HEK293 (cell line): ENCODE measurements at regions not wholly inside any gene's neighbourhood (a gene's known extent, or its start where the extent isn't known, plus 50 kb on each side); places are given as distances from the start of the nearest gene placed in this dataset.

ENCODE experiments used
- CTCF ChIA-PET: fragments of 350-600 bp; formaldehyde crosslinking; extraction: SDS; loops from one replicate; lab custom pipeline; 2021; ENCODE audit warnings: antibody characterized with exemption; lab: Yijun Ruan, JAX
- POLR2A ChIA-PET: fragments of 300-600 bp; formaldehyde crosslinking; extraction: SDS; loops from one replicate; lab custom pipeline; 2020; ENCODE audit warnings: antibody characterized with exemption, inconsistent platforms; lab: Yijun Ruan, JAX
- H3K27ac ChIP-seq: fragments of 200-500 bp; sonication (Bioruptor generic); 2 replicates; pipeline ENCODE4 v1.5.1; 2014; ENCODE audit warnings: low read depth, low read length, control low read depth, inconsistent platforms; ENCODE audit errors: extremely low read depth
- H3K36me3 ChIP-seq, 2 experiments: fragments of 200-500 bp in 1 of 2; sonication (Bioruptor generic) in 1 of 2; 1 replicate in 1 of 2; 2 replicates in 1 of 2; pipeline ENCODE4 v1.5.1; 2014 to 2017; ENCODE audit warnings: inconsistent platforms in 2 of 2, low read length in 2 of 2; ENCODE audit not compliant: control insufficient read depth in 2 of 2, insufficient read depth in 1 of 2
- H3K4me1 ChIP-seq: fragments of 200-500 bp; sonication (Bioruptor generic); 2 replicates; pipeline ENCODE4 v1.5.1; 2014; ENCODE audit warnings: mild to moderate bottlenecking, low read length, inconsistent platforms; ENCODE audit not compliant: control insufficient read depth, insufficient read depth
- H3K4me3 ChIP-seq: 2 replicates; pipeline ENCODE4 v1.5.1; 2011; ENCODE audit warnings: low read depth, mild to moderate bottlenecking, control low read depth, low read length, moderate library complexity
- H3K9me3 ChIP-seq: fragments of 200-500 bp; sonication (Bioruptor generic); 2 replicates; pipeline ENCODE4 v1.5.1; 2014; ENCODE audit warnings: low read depth, low read length, inconsistent platforms; ENCODE audit not compliant: control insufficient read depth, insufficient read depth
- SP7 ChIP-seq: fragments of 450-650 bp; formaldehyde crosslinking; IDR thresholded peaks from 2 replicates; pipeline ENCODE4 v1.5.1; 2016; ENCODE audit warnings: missing biosample characterization, missing genetic modification characterization
- ZFP69B ChIP-seq: fragments of 450-650 bp; formaldehyde crosslinking; IDR thresholded peaks from 2 replicates; pipeline ENCODE4 v1.5.1; 2016; ENCODE audit warnings: missing biosample characterization, missing genetic modification characterization
- ZNF10 ChIP-seq: fragments of 450-650 bp; formaldehyde crosslinking; IDR thresholded peaks from 2 replicates; pipeline ENCODE4 v1.5.1; 2017; ENCODE audit warnings: missing biosample characterization, missing genetic modification characterization
- ZNF292 ChIP-seq: fragments of 450-650 bp; formaldehyde crosslinking; IDR thresholded peaks from 2 replicates; pipeline ENCODE4 v1.5.1; 2016; ENCODE audit warnings: low read depth, missing biosample characterization, missing genetic modification characterization, borderline replicate concordance
- ZNF561 ChIP-seq: fragments of 450-650 bp; IDR thresholded peaks from 2 replicates; pipeline ENCODE4 v1.5.1; 2018; ENCODE audit warnings: missing biosample characterization, missing genetic modification characterization, borderline replicate concordance
- ZNF658 ChIP-seq: fragments of 450-650 bp; formaldehyde crosslinking; IDR thresholded peaks from 2 replicates; pipeline ENCODE4; 2016; ENCODE audit warnings: missing biosample characterization, missing genetic modification characterization
- ZNF660 ChIP-seq: fragments of 450-650 bp; IDR thresholded peaks from 2 replicates; pipeline ENCODE4 v1.5.1; 2018; ENCODE audit warnings: missing biosample characterization, mild to moderate bottlenecking, missing genetic modification characterization
- TF ChIP-seq, protein P1 (sequence below): fragments of 450-650 bp; formaldehyde crosslinking; IDR thresholded peaks from 2 replicates; pipeline ENCODE4 v1.5.1; 2017; ENCODE audit warnings: missing biosample characterization, missing genetic modification characterization
- TF ChIP-seq, protein P2 (sequence below): fragments of 450-650 bp; formaldehyde crosslinking; IDR thresholded peaks from 2 replicates; pipeline ENCODE4 v1.5.1; 2016; ENCODE audit warnings: missing biosample characterization, missing genetic modification characterization
- TF ChIP-seq, protein P3 (sequence below): fragments of 450-650 bp; IDR thresholded peaks from 2 replicates; pipeline ENCODE4 v1.5.1; 2018; ENCODE audit warnings: missing biosample characterization, missing genetic modification characterization
- TF ChIP-seq, protein P4 (sequence below): fragments of 450-650 bp; formaldehyde crosslinking; conservative IDR thresholded peaks from 2 replicates; pipeline ENCODE4 v1.5.1; 2016; ENCODE audit warnings: low read depth, missing biosample characterization, missing genetic modification characterization
- TF ChIP-seq, protein P5 (sequence below): fragments of 450-650 bp; formaldehyde crosslinking; IDR thresholded peaks from 2 replicates; pipeline ENCODE4 v1.5.1; 2016; ENCODE audit warnings: missing biosample characterization, missing genetic modification characterization

DNA sequence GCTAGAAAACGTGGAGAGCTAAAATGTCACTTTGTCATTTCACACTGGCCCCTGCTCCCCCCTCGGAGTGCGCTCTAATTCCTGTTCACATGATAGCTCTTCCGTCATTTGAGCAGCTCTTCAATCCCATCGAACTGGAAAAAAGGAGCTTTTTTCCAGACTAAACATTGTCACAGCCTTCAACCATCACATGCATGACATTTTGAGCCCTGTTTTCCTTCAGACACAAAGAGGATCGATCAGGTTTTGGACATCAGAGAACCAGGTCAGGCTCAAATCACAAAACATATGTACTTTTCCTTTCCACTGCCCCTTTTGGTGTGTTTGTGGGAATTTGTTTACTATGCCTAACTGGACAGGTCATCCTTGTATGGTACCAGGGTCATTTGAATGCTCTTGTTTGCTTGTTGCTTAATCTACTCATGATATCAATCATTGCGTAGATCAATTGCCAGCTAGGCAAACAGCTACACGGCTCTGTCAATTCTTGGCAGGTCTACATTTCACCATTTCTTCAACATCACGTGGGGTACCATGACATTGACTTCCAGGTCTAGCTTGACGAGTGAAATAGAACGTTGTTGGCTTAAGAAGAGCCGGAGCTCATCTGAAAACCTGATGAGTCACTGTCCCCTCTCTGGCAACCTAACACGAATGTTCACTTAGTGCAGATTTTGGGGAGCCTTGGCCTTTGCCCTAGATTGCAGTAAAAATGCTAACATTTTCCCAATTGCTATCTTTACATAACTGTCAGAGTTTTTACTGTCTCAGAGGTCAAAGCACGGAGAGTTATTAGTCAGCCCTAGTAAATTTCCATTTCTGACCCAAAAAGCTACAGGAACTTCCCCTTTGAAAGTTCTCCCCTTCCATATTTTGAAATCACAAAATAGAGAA is 87.3 kb downstream of the LYZL2 start (continued):
- TF ChIP-seq, protein P1, sequence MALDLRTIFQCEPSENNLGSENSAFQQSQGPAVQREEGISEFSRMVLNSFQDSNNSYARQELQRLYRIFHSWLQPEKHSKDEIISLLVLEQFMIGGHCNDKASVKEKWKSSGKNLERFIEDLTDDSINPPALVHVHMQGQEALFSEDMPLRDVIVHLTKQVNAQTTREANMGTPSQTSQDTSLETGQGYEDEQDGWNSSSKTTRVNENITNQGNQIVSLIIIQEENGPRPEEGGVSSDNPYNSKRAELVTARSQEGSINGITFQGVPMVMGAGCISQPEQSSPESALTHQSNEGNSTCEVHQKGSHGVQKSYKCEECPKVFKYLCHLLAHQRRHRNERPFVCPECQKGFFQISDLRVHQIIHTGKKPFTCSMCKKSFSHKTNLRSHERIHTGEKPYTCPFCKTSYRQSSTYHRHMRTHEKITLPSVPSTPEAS (tag by site-specific recombination), result no peak
- TF ChIP-seq, protein P2, sequence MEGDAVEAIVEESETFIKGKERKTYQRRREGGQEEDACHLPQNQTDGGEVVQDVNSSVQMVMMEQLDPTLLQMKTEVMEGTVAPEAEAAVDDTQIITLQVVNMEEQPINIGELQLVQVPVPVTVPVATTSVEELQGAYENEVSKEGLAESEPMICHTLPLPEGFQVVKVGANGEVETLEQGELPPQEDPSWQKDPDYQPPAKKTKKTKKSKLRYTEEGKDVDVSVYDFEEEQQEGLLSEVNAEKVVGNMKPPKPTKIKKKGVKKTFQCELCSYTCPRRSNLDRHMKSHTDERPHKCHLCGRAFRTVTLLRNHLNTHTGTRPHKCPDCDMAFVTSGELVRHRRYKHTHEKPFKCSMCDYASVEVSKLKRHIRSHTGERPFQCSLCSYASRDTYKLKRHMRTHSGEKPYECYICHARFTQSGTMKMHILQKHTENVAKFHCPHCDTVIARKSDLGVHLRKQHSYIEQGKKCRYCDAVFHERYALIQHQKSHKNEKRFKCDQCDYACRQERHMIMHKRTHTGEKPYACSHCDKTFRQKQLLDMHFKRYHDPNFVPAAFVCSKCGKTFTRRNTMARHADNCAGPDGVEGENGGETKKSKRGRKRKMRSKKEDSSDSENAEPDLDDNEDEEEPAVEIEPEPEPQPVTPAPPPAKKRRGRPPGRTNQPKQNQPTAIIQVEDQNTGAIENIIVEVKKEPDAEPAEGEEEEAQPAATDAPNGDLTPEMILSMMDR (tag by site-specific recombination), result no peak
- TF ChIP-seq ZNF561 (no peak), ZNF292 (tag by site-specific recombination) (no peak), ZFP69B (tag by site-specific recombination) (no peak)
- TF ChIP-seq, protein P3, sequence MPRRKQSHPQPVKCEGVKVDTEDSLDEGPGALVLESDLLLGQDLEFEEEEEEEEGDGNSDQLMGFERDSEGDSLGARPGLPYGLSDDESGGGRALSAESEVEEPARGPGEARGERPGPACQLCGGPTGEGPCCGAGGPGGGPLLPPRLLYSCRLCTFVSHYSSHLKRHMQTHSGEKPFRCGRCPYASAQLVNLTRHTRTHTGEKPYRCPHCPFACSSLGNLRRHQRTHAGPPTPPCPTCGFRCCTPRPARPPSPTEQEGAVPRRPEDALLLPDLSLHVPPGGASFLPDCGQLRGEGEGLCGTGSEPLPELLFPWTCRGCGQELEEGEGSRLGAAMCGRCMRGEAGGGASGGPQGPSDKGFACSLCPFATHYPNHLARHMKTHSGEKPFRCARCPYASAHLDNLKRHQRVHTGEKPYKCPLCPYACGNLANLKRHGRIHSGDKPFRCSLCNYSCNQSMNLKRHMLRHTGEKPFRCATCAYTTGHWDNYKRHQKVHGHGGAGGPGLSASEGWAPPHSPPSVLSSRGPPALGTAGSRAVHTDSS (tag by site-specific recombination), result no peak

DNA sequence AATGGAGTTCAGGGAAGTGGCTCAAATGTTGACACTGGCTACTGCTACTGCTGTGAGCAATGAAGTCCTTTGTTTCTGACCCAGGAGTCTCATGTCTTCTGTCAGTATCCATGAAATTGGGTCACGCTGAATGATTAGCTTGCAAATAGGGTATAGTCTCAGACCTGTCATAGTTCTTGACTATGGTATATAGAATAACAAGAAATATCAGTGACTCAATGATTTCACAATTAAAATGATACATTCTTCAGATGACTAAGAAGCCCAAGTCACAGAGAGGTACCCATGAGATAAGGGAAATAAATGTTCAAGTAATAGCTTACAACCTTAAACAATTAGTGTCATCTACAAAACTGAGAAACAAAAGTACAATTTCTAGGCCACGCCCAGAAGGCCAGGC is 89.3 kb downstream of the LYZL2 start:
- no peaks in the 10 kb centered on the region for H3K4me1 ChIP-seq
- no peaks in the 10 kb centered on the region for H3K9me3 ChIP-seq
- TF ChIP-seq, protein P4, sequence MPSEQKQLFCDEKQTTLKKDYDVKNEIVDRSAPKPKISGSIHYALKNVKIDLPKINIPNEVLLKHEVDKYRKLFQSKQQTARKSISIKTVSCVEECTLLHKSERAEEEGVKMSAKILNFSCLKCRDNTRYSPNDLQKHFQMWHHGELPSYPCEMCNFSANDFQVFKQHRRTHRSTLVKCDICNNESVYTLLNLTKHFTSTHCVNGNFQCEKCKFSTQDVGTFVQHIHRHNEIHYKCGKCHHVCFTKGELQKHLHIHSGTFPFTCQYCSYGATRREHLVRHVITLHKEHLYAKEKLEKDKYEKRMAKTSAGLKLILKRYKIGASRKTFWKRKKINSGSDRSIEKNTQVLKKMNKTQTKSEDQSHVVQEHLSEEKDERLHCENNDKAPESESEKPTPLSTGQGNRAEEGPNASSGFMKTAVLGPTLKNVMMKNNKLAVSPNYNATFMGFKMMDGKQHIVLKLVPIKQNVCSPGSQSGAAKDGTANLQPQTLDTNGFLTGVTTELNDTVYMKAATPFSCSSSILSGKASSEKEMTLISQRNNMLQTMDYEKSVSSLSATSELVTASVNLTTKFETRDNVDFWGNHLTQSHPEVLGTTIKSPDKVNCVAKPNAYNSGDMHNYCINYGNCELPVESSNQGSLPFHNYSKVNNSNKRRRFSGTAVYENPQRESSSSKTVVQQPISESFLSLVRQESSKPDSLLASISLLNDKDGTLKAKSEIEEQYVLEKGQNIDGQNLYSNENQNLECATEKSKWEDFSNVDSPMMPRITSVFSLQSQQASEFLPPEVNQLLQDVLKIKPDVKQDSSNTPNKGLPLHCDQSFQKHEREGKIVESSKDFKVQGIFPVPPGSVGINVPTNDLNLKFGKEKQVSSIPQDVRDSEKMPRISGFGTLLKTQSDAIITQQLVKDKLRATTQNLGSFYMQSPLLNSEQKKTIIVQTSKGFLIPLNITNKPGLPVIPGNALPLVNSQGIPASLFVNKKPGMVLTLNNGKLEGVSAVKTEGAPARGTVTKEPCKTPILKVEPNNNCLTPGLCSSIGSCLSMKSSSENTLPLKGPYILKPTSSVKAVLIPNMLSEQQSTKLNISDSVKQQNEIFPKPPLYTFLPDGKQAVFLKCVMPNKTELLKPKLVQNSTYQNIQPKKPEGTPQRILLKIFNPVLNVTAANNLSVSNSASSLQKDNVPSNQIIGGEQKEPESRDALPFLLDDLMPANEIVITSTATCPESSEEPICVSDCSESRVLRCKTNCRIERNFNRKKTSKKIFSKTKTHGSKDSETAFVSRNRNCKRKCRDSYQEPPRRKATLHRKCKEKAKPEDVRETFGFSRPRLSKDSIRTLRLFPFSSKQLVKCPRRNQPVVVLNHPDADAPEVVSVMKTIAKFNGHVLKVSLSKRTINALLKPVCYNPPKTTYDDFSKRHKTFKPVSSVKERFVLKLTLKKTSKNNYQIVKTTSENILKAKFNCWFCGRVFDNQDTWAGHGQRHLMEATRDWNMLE (tag by site-specific recombination), result no peak
- TF ChIP-seq ZNF660 (tag by site-specific recombination), result no peak
- TF ChIP-seq ZNF10 (tag by site-specific recombination), result no peak
- TF ChIP-seq, protein P5, sequence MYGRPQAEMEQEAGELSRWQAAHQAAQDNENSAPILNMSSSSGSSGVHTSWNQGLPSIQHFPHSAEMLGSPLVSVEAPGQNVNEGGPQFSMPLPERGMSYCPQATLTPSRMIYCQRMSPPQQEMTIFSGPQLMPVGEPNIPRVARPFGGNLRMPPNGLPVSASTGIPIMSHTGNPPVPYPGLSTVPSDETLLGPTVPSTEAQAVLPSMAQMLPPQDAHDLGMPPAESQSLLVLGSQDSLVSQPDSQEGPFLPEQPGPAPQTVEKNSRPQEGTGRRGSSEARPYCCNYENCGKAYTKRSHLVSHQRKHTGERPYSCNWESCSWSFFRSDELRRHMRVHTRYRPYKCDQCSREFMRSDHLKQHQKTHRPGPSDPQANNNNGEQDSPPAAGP (tag by site-specific recombination), result no peak
- no peak for TF ChIP-seq ZNF658 (tag by site-specific recombination)
- TF ChIP-seq SP7 (tag by site-specific recombination), result no peak
- no peak overlapping the region for H3K4me3 ChIP-seq
- H3K27ac ChIP-seq, result no peak overlapping the region
- H3K36me3 ChIP-seq, result no peaks in the 10 kb centered on the region
- ChIA-PET CTCF (interaction anchor here (0.6 to 1.3 kb wide), 4 partner anchors 50 to 1909 kb away, joined by 3 to 4 read pairs (median 4); no protein-coding TSS in a partner anchor), POLR2A (no interaction called here)
